Activated T-helper 1 cell treated with anti-CD3 and anti-CD28 coated beads, Interleukin-12 subunit alpha, Interleukin-12 subunit beta, Interleukin-2, Interleukin-4 antibody, amounts not matched to agents 30 ng/mL and 10 ng/mL and 1 ng/mL, durations not matched to agents 14 hours and 24 hours and 36 hours (primary cell): ENCODE measurements at regions not wholly inside any gene's neighbourhood (a gene's known extent, or its start where the extent isn't known, plus 50 kb on each side); places are given as distances from the start of the nearest gene placed in this dataset.

Source experiments
- DNase-seq: peaks from one replicate; pipeline ENCODE4 v3.0.0; 2021; ENCODE audit warnings: low spot score
- H3K27ac Mint-ChIP-seq: one replicate; pipeline ENCODE4 v1.8.0; 2021; ENCODE audit warnings: mild to moderate bottlenecking, mixed read lengths
- H3K27me3 Mint-ChIP-seq: one replicate; pipeline ENCODE4 v1.8.0; 2022; ENCODE audit warnings: mild to moderate bottlenecking, moderate library complexity, mixed read lengths; ENCODE audit not compliant: insufficient read depth
- H3K36me3 Mint-ChIP-seq: one replicate; pipeline ENCODE4 v1.8.0; 2021; ENCODE audit warnings: low read depth, mixed read lengths
- H3K4me1 Mint-ChIP-seq: one replicate; pipeline ENCODE4 v1.8.0; 2021; ENCODE audit warnings: low read depth, mixed read lengths
- H3K4me3 Mint-ChIP-seq: one replicate; pipeline ENCODE4 v1.8.0; 2021; ENCODE audit warnings: mild to moderate bottlenecking, moderate library complexity, mixed read lengths
- H3K9me3 Mint-ChIP-seq: one replicate; pipeline ENCODE4 v1.8.0; 2021; ENCODE audit warnings: mixed read lengths
- intact Hi-C: fragments of 100-400 bp; cut with micrococcal nuclease; formaldehyde crosslinking; loops from one replicate; pipeline ENCODE4 v1.15.1; 2024

- H3K27me3 Mint-ChIP-seq = no peaks in the 10 kb centered on the region
- H3K4me1 Mint-ChIP-seq = no peaks in the 10 kb centered on the region
- H3K9me3 Mint-ChIP-seq = peaks cover 18% of the 10 kb centered on the region
- H3K27ac Mint-ChIP-seq = no peak overlapping the region
- no peaks in the 10 kb centered on the region for H3K36me3 Mint-ChIP-seq
- intact Hi-C loops = no loop called here
- DNase-seq = no peak
- H3K4me3 Mint-ChIP-seq = no peak overlapping the region
These were observed 531.8 kb downstream of the NXPH1 start for GRCh38 chr7:8965177-8965576.

- Mint-ChIP-seq H3K36me3 (no peaks in the 10 kb centered on the region), H3K4me1 (no peaks in the 10 kb centered on the region), H3K4me3 (no peak overlapping the region), H3K27ac (no peak overlapping the region), H3K9me3 (peaks cover 10% of the 10 kb centered on the region), H3K27me3 (no peaks in the 10 kb centered on the region)
- intact Hi-C loops = no loop called here
- no peak for DNase-seq
These were observed 540.2 kb downstream of the NXPH1 start for GRCh38 chr7:8973601-8974000.

GRCh38 chr7:8975681-8976080, 542.3 kb downstream of the NXPH1 start:
- H3K4me3 Mint-ChIP-seq = no peak overlapping the region

GRCh38 chr7:8982338-8982992, 549.1 kb downstream of the NXPH1 start:
- intact Hi-C loops = no loop called here
- DNase-seq = no peak
- Mint-ChIP-seq H3K9me3 (peaks cover 7% of the 10 kb centered on the region), H3K36me3 (no peaks in the 10 kb centered on the region), H3K27ac (no peak overlapping the region), H3K27me3 (no peaks in the 10 kb centered on the region), H3K4me1 (no peaks in the 10 kb centered on the region), H3K4me3 (no peak overlapping the region)

More at GRCh38 chr7:8975681-8976080, 542.3 kb downstream of the NXPH1 start:
- peaks cover 12% of the 10 kb centered on the region for H3K9me3 Mint-ChIP-seq
- no peaks in the 10 kb centered on the region for H3K4me1 Mint-ChIP-seq
- intact Hi-C loops = no loop called here
- no peak overlapping the region for H3K27ac Mint-ChIP-seq
- no peaks in the 10 kb centered on the region for H3K27me3 Mint-ChIP-seq
- H3K36me3 Mint-ChIP-seq = no peaks in the 10 kb centered on the region
- no peak for DNase-seq

- no peaks in the 10 kb centered on the region for H3K4me1 Mint-ChIP-seq
- no peak overlapping the region for H3K27ac Mint-ChIP-seq
- no peaks in the 10 kb centered on the region for H3K27me3 Mint-ChIP-seq
- no peaks in the 10 kb centered on the region for H3K36me3 Mint-ChIP-seq
- H3K9me3 Mint-ChIP-seq = peaks cover 4% of the 10 kb centered on the region
- intact Hi-C loops = no loop called here
- no peak overlapping the region for H3K4me3 Mint-ChIP-seq
- no peak for DNase-seq
These were observed 551.8 kb downstream of the NXPH1 start for GRCh38 chr7:8985255-8985654.

- intact Hi-C loops = no loop called here
- Mint-ChIP-seq H3K36me3 (no peaks in the 10 kb centered on the region), H3K27ac (no peak overlapping the region), H3K27me3 (no peaks in the 10 kb centered on the region), H3K4me3 (no peak overlapping the region), H3K4me1 (no peaks in the 10 kb centered on the region), H3K9me3 (no peaks in the 10 kb centered on the region)
- no peak for DNase-seq
These were observed 554.9 kb downstream of the NXPH1 start for GRCh38 chr7:8988267-8988666.

- no peaks in the 10 kb centered on the region for H3K36me3 Mint-ChIP-seq
- no peak for DNase-seq
- peaks cover 3% of the 10 kb centered on the region for H3K9me3 Mint-ChIP-seq
- H3K4me3 Mint-ChIP-seq = no peak overlapping the region
- intact Hi-C loops = no loop called here
- no peaks in the 10 kb centered on the region for H3K27me3 Mint-ChIP-seq
- no peak overlapping the region for H3K27ac Mint-ChIP-seq
- no peaks in the 10 kb centered on the region for H3K4me1 Mint-ChIP-seq
These were observed 557.8 kb downstream of the NXPH1 start for GRCh38 chr7:8991159-8991558.

GRCh38 chr7:8998762-8999161, 565.4 kb downstream of the NXPH1 start:
- intact Hi-C loops = no loop called here
- Mint-ChIP-seq H3K27ac (no peak overlapping the region), H3K4me1 (no peaks in the 10 kb centered on the region), H3K36me3 (no peaks in the 10 kb centered on the region), H3K4me3 (no peak overlapping the region), H3K9me3 (peaks cover 3% of the 10 kb centered on the region), H3K27me3 (no peaks in the 10 kb centered on the region)
- DNase-seq = no peak

GRCh38 chr7:9013940-9014339, 580.5 kb downstream of the NXPH1 start:
- Mint-ChIP-seq H3K4me1 (no peaks in the 10 kb centered on the region), H3K9me3 (peaks cover 8% of the 10 kb centered on the region), H3K36me3 (no peaks in the 10 kb centered on the region), H3K4me3 (no peak overlapping the region), H3K27ac (no peak overlapping the region), H3K27me3 (no peaks in the 10 kb centered on the region)
- DNase-seq = no peak
- intact Hi-C loops = no loop called here

GRCh38 chr7:9017286-9017685, 583.9 kb downstream of the NXPH1 start:
- no peak for DNase-seq
- Mint-ChIP-seq H3K4me1 (no peaks in the 10 kb centered on the region), H3K4me3 (no peak overlapping the region), H3K27ac (no peak overlapping the region), H3K9me3 (peaks cover 15% of the 10 kb centered on the region), H3K27me3 (no peaks in the 10 kb centered on the region), H3K36me3 (no peaks in the 10 kb centered on the region)
- intact Hi-C loops = no loop called here

- Mint-ChIP-seq H3K4me3 (no peak overlapping the region), H3K36me3 (no peaks in the 10 kb centered on the region), H3K27me3 (no peaks in the 10 kb centered on the region), H3K9me3 (peaks cover 19% of the 10 kb centered on the region), H3K27ac (no peak overlapping the region), H3K4me1 (no peaks in the 10 kb centered on the region)
- intact Hi-C loops = no loop called here
- no peak for DNase-seq
These were observed 589.0 kb downstream of the NXPH1 start for GRCh38 chr7:9022456-9022855.

- H3K4me1 Mint-ChIP-seq = no peaks in the 10 kb centered on the region
- no peaks in the 10 kb centered on the region for H3K27me3 Mint-ChIP-seq
- no peak overlapping the region for H3K27ac Mint-ChIP-seq
- intact Hi-C loops = no loop called here
- DNase-seq = no peak
- no peak overlapping the region for H3K4me3 Mint-ChIP-seq
- peaks cover 17% of the 10 kb centered on the region for H3K9me3 Mint-ChIP-seq
- no peaks in the 10 kb centered on the region for H3K36me3 Mint-ChIP-seq
These were observed 590.4 kb downstream of the NXPH1 start for GRCh38 chr7:9023675-9024294.

GRCh38 chr7:9026121-9026520, 592.7 kb downstream of the NXPH1 start:
- Mint-ChIP-seq H3K36me3 (no peaks in the 10 kb centered on the region), H3K4me1 (no peaks in the 10 kb centered on the region), H3K27me3 (no peaks in the 10 kb centered on the region), H3K27ac (no peak overlapping the region), H3K4me3 (no peak overlapping the region), H3K9me3 (peaks cover 12% of the 10 kb centered on the region)
- DNase-seq = no peak
- intact Hi-C loops = no loop called here

- intact Hi-C loops = no loop called here
- Mint-ChIP-seq H3K36me3 (no peaks in the 10 kb centered on the region), H3K9me3 (peaks cover 9% of the 10 kb centered on the region), H3K27ac (no peak overlapping the region), H3K4me3 (no peak overlapping the region), H3K4me1 (no peaks in the 10 kb centered on the region), H3K27me3 (no peaks in the 10 kb centered on the region)
- no peak for DNase-seq
These were observed 594.6 kb downstream of the NXPH1 start for GRCh38 chr7:9028012-9028411.
